HK-2 (cell line): ENCODE measurements at regions not wholly inside any gene's neighbourhood (a gene's known extent, or its start where the extent isn't known, plus 50 kb on each side); places are given as distances from the start of the nearest gene placed in this dataset.

Source experiments
- DNase-seq: peaks from one replicate; pipeline ENCODE4 v3.0.0-alpha.2; 2018; ENCODE audit not compliant: unreplicated experiment

DNA sequence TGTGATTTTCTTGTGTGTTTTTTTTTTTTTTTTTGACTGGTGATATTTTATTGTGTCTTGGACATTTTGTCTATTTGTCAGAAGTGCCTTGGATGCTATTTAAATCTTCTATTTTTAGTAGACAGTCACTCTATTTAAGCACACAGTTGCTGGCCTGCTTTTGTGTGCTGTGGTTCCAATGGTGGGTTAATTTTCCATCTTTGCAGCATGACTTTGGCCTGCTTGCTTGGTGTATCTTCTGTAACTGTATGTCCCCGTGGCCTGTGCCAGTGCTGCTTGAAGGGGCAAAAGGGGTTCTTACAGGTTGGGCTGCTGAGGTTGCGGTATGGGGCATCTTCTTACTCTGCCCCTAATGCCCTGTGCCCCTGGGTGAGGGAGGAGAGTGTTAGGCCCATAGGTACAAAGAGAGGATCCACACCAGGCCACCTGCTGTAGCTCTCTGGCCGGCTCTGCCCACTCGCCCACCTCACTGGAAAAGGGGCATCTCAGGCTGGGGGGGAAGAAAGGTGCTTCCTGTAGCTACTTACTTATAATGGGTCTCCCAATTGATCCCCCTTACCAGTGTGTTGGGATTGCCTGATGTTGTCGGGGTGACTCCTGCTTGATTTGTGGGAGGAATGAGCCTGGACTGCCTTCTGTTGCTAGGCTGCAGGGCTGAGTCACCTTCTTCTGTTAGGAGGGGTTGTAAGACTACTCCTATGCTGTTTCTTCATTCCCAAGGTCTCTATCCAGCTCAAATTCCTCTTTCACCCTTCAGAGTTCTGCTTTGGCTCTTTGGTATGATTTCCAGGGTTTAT, 490.0 kb upstream of the HS6ST1 start:
- DNase-seq, result no peak

- DNase-seq, result no peak
Measured at GRCh38 chr2:128809259-128809636, 490.6 kb upstream of the HS6ST1 start.

- no peak for DNase-seq
Measured at GRCh38 chr2:128809880-128810279, 491.2 kb upstream of the HS6ST1 start.

- DNase-seq, result no peak
Measured at GRCh38 chr2:128812183-128812940, 493.7 kb upstream of the HS6ST1 start.

DNA sequence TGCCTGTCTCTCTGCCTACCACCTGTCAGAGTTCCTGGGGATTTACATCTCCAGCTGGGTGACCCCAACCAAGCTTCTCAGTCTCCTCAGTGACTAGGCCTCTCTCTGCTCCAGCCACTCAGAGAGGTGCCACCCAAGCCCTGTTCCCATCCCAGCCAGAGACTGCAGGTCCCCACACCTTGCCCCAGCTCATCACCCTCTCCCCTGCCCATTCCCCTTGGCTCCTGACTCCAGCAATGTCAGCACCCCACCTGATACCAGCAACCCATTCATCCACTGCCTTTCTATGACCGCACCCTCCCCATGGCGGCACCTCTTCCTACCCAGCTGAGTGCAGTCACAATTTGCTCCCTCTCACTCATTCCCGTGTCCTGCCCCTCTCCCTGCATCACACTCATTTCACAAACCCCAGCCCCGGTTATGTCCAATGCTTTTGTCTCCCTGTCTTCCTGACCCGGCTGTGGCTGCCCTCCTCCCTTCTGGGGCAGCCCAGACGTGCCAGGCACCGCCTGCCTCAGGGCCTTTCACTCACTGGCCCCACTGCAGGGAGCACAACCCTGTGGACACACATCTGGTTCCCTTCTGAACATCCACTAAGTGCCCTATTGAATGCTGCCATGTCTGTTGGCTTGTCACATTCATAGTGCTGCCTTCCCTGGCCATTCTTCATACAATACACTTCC, 494.8 kb upstream of the HS6ST1 start:
- DNase-seq, result no peak

DNA sequence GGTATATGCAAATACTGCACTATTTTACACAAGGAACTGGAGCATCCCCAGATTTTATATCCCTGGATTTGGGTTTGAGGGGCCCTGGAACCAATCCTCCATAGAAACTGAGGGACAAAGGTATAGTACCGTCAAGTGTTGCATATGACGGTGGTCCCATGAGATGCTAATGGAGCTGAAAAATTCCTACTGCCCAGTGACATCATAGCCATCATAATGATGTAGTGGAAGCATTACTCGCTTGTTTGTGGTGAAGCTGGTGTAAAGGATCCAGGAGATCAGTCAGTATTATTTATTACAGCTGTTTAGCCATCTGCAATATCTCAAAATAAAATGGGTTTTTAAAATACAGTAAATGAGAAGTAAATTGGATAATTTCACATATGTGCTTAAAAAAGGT, 496.6 kb upstream of the HS6ST1 start:
- no peak for DNase-seq

GRCh38 chr2:128817171-128817570, 498.5 kb upstream of the HS6ST1 start:
- no peak for DNase-seq

DNA sequence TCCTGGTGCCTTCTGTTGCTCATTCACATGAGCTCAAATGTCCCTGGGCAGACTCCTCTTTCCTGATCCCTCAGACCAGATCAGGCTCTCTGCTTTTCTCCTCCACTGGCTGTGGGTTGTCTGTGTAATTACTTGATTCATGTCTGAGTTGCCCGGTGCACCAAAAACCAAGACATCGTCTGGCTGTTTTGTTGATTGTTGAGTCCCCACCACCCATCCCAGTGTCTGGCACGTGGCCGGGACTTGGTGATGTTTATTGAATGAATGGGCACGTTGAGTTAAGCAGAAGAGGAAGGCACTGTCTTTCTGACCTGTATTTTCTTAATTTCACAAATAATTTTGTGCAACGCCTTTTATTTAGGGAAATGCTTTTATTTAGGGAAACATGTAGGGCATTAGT, 499.1 kb upstream of the HS6ST1 start:
- no peak for DNase-seq

DNA sequence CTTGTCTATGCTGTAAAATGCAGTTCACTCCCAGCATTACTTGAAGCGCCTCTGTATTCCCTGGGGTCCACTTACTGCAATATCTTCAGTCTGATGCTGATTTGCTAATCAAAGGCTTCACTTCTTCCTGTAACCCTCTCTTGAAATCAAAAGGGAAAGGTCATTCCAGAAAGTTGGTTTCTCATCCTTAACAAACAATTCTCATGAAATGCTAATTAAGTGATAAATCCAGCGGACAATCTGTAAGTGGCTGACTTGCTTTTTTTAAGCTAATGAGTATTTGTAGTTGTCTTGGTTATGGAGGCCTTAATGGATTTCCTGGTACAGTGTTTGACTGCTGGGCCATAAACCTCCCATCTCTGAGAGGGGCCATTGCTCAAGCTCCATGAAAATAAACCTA, 499.6 kb upstream of the HS6ST1 start:
- no peak for DNase-seq

GRCh38 chr2:128818704-128819491, 500.2 kb upstream of the HS6ST1 start:
- DNase-seq, result no peak

GRCh38 chr2:128820452-128820851, 501.8 kb upstream of the HS6ST1 start:
- DNase-seq, result no peak

- no peak for DNase-seq
Measured at GRCh38 chr2:128821010-128821409, 502.3 kb upstream of the HS6ST1 start.

DNA sequence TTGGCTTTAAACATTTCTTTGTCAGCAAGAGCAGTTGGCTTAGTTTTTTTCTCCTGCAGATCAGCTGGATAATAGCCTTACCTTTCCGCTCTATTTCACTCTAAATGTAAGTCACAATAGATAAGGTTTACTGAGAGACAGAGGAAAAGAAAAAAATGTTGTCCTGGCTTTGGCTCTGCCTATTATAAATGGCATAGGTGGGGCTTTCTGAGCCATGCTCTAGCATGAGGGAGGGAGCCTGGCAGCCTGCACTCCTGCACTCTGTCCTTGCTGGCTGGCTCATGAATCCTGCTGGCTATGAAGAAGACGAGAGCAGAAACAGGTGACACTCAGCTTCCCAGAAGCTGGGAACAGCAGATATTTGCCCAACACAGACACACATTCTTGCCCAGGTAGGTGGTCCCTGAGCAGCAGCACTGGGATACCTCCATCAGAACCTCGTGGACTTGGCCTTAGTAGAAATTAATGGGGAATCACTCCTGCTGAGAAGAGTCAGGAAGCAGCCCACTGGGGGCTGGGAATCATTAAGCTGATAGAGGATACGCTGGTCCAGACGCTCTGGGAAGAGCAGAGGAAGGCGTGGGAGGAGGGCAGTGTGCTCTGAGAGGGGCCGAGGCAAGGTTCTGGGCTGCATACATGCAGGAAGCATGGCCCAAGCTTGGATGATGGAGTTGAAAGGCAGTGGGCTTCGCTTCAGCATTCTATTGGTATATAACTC, 514.4 kb upstream of the HS6ST1 start:
- no peak for DNase-seq

- no peak for DNase-seq
Measured at GRCh38 chr2:128833664-128834027, 515.0 kb upstream of the HS6ST1 start.

GRCh38 chr2:128834207-128834879, 515.7 kb upstream of the HS6ST1 start:
- DNase-seq, result no peak

- no peak for DNase-seq
Measured at GRCh38 chr2:128834880-128835252, 516.2 kb upstream of the HS6ST1 start.

- DNase-seq, result no peak
Measured at GRCh38 chr2:128835342-128835855, 516.7 kb upstream of the HS6ST1 start.

GRCh38 chr2:128835974-128836373, 517.3 kb upstream of the HS6ST1 start:
- DNase-seq, result no peak

GRCh38 chr2:128836559-128837100, 518.0 kb upstream of the HS6ST1 start:
- DNase-seq, result no peak

GRCh38 chr2:128838244-128838643, 519.6 kb upstream of the HS6ST1 start:
- DNase-seq, result no peak
